ENCODE measurements at regions not wholly inside any gene's neighbourhood (a gene's known extent, or its start where the extent isn't known, plus 50 kb on each side); places are given as distances from the start of the nearest gene placed in this dataset.
"Not testable (repeated sequence)": the region's sequence is repeated elsewhere in the genome, so short reads cannot be mapped to it uniquely, and the experiment has no call there.

DNA sequence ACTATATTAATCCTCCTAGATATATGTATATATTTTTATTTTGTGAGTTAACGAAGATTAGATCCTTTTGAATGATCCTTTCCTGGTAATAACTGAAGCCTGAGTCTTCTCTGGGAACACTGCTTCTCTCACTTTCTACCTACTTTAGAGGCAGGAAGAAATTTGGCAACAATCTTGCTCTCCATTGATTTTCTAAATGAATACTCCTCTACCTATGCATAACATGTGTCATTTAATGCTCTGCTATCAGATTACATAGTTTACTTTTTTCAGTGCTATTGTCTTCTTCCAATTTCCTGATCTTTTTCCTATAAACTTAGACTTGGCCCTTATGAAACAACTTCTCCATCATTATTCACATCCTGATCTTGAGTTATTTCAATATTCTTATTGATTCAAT, 60.4 kb upstream of the PDHA2 start:
- TF ChIP-seq, protein P1, sequence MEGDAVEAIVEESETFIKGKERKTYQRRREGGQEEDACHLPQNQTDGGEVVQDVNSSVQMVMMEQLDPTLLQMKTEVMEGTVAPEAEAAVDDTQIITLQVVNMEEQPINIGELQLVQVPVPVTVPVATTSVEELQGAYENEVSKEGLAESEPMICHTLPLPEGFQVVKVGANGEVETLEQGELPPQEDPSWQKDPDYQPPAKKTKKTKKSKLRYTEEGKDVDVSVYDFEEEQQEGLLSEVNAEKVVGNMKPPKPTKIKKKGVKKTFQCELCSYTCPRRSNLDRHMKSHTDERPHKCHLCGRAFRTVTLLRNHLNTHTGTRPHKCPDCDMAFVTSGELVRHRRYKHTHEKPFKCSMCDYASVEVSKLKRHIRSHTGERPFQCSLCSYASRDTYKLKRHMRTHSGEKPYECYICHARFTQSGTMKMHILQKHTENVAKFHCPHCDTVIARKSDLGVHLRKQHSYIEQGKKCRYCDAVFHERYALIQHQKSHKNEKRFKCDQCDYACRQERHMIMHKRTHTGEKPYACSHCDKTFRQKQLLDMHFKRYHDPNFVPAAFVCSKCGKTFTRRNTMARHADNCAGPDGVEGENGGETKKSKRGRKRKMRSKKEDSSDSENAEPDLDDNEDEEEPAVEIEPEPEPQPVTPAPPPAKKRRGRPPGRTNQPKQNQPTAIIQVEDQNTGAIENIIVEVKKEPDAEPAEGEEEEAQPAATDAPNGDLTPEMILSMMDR (IDR thresholded peaks at IDR 0.05), result no peak
- no peak overlapping the region for H3K4me3 ChIP-seq
- no peak for DNase-seq (ENCODE audit: low spot score in 2 of 2)
- no peaks in the 10 kb centered on the region for H3K36me3 ChIP-seq
- no peak overlapping the region for H3K27ac ChIP-seq
- no peaks in the 10 kb centered on the region for H3K27me3 ChIP-seq
- H3K4me1 ChIP-seq, result no peaks in the 10 kb centered on the region
- H3K9me3 ChIP-seq, result no peaks in the 10 kb centered on the region
- intact Hi-C loops (cut with DNase I), result no loop called here

DNA sequence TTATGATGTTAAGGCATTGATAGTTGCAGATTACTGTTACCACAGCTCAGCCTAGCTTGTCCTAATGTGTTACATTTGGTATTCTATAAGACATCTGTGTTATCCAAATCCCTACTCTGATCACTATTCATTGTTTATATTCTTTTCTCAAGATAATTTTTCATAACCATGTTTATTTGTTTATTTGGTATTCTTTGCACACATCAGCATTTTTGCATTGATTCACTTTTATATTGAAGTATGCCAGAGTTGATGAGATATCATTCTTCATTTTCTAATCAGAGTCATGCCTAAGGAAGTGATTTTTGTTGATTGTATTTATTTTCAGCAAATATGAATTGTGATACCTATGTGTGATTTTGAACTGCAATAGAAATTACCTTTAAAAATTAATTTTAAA, 61.2 kb upstream of the PDHA2 start:
- DNase-seq (ENCODE audit: low spot score in 2 of 2), result no peak
- TF ChIP-seq, protein P1 (IDR thresholded peaks at IDR 0.05), result no peak
- no peak overlapping the region for H3K4me3 ChIP-seq
- no peaks in the 10 kb centered on the region for H3K36me3 ChIP-seq
- H3K4me1 ChIP-seq, result no peaks in the 10 kb centered on the region
- H3K9me3 ChIP-seq, result no peaks in the 10 kb centered on the region
- H3K27ac ChIP-seq, result no peak overlapping the region
- intact Hi-C loops (cut with DNase I), result no loop called here
- H3K27me3 ChIP-seq, result no peaks in the 10 kb centered on the region

DNA sequence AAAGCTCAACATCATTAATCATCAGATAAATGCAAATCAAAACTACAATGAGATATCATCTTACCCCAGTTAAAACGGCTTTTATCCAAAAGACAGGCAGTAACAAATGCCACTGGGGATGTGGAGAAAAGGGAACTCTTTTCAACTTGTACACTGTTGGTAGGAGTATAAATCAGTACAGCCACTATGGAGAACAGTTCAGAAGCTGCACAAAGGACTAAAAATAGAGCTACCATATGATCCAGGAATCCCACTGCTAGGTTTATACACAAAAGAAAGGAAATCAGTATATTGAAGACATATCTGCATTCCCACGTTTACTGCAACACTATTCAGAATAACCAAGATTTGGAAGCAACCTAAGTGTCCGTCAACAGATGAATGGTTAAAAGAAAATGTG, 69.3 kb upstream of the PDHA2 start:
- H3K4me3 ChIP-seq; H3K36me3 ChIP-seq; DNase-seq (ENCODE audit: low spot score in 2 of 2); H3K27me3 ChIP-seq; H3K9me3 ChIP-seq; intact Hi-C loops (cut with DNase I); H3K4me1 ChIP-seq; H3K27ac ChIP-seq: not testable (repeated sequence)

DNA sequence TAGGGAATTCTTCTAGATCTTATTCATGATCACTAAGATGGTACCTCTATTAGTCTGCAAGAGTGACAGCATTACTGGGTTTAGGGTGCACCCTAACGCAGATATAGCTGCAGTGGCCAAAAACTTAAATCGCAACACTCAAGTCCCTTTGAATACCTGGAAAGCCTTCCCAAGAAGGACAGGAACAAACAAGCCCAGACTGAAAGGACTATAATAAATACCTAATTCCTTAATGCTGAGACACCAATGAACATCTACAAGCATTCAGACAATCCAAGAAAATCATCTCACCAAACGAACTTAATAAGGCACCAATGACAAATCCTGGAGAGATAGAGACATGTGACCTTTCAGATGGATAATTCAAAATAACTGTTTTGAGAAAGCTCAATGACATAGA, 74.9 kb upstream of the PDHA2 start:
- Histone ChIP-seq H3K27ac (no peak overlapping the region), H3K4me3 (no peak overlapping the region), H3K36me3 (no peaks in the 10 kb centered on the region), H3K27me3 (no peaks in the 10 kb centered on the region), H3K9me3 (no peaks in the 10 kb centered on the region), H3K4me1 (no peaks in the 10 kb centered on the region)
- DNase-seq (ENCODE audit: low spot score in 2 of 2), result no peak
- intact Hi-C loops (cut with DNase I), result no loop called here
- TF ChIP-seq, protein P1 (IDR thresholded peaks at IDR 0.05), result no peak

DNA sequence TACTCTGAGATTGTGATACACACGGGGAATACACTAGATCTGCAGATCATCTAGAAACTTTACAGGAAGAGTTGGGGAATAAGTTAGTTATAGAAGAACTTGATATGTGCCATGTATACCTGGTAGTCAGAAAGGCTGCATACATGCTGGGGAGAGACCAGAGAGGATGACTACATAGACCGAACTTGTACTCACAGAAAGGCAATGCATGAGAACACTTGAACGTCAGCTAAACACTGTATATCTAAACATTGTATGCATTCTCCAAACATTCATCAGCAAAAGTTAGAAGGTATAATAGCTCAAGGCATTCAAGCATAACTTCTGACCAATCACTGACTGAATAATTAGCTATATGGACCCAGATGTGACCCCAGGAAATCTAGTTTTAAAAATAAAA, 78.0 kb upstream of the PDHA2 start:
- intact Hi-C loops (cut with DNase I), result no loop called here
- H3K4me3 ChIP-seq, result no peak overlapping the region
- no peaks in the 10 kb centered on the region for H3K4me1 ChIP-seq
- H3K27me3 ChIP-seq, result no peaks in the 10 kb centered on the region
- TF ChIP-seq, protein P1 (IDR thresholded peaks at IDR 0.05), result no peak
- H3K36me3 ChIP-seq, result no peaks in the 10 kb centered on the region
- H3K27ac ChIP-seq, result no peak overlapping the region
- no peak for DNase-seq (ENCODE audit: low spot score in 2 of 2)
- no peaks in the 10 kb centered on the region for H3K9me3 ChIP-seq

DNA sequence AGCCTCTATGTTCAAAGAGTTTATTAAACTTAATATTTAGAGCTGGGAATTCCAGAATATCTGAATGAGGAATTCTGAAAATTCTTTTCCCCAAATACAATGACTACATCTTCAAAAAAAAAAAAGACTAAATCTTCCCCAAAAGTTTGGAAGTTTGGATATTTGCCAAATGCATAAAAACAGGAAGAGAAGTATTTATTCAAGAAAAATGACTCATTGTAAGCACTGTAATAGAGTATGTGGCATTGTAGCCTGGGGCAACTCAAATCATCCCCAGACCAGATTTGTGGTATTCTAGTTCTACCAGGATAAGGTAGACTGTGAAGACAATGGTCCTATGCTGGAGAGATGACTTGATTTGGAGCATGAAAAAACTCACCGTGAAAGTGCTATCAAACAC, 78.5 kb upstream of the PDHA2 start:
- TF ChIP-seq, protein P1 (IDR thresholded peaks at IDR 0.05), result no peak
- Histone ChIP-seq H3K27me3 (no peaks in the 10 kb centered on the region), H3K36me3 (no peaks in the 10 kb centered on the region), H3K9me3 (no peaks in the 10 kb centered on the region), H3K4me3 (no peak overlapping the region), H3K27ac (no peak overlapping the region), H3K4me1 (no peaks in the 10 kb centered on the region)
- DNase-seq (ENCODE audit: low spot score in 2 of 2), result no peak
- intact Hi-C loops (cut with DNase I), result no loop called here

DNA sequence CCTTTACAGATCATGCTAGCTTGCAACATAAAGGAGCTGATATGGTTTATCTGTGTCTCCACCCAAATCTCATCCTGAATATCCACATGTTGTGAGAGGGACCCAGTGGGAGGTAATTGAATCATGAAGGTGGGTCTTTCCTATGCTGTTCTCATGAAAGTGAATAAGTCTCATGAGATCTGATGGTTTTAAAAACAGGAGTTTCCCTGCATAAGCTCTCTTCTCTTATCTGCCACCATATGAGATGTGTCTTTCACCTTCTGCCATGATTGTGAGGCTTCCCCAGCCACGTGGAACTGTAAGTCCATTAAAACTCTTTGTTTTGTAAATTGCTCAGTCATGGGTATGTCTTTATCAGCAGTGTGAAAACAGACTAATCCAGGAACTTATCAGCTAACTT, 79.2 kb upstream of the PDHA2 start:
- H3K4me1 ChIP-seq; H3K36me3 ChIP-seq; DNase-seq (ENCODE audit: low spot score in 2 of 2); H3K27ac ChIP-seq; H3K4me3 ChIP-seq; H3K27me3 ChIP-seq; H3K9me3 ChIP-seq; intact Hi-C loops (cut with DNase I): not testable (repeated sequence)
